Mesenchymal stem cell (in vitro differentiated cells and primary cell): ENCODE measurements at regions not wholly inside any gene's neighbourhood (a gene's known extent, or its start where the extent isn't known, plus 50 kb on each side); places are given as distances from the start of the nearest gene placed in this dataset.

Source experiments
- DNase-seq: peaks from one replicate; pipeline ENCODE4 v3.0.0-alpha.2; 2013
- H2AFZ ChIP-seq: one replicate; pipeline ENCODE4 v1.6.1; 2013; ENCODE audit warnings: low read depth, mild to moderate bottlenecking, control low read depth, inconsistent platforms, low read length, moderate library complexity
- H2AK5ac ChIP-seq: 2 replicates; pipeline ENCODE4 v1.6.1; 2013; ENCODE audit warnings: low read length, moderate library complexity, mild to moderate bottlenecking, inconsistent platforms; ENCODE audit not compliant: severe bottlenecking
- H2BK120ac ChIP-seq: one replicate; pipeline ENCODE4 v1.6.1; 2013; ENCODE audit warnings: low read depth, mild to moderate bottlenecking, inconsistent platforms, low read length, moderate library complexity
- H2BK12ac ChIP-seq, 2 experiments: one replicate each; pipeline ENCODE4 v1.6.1; 2013; ENCODE audit warnings: inconsistent platforms in 2 of 2, low read length in 2 of 2, mild to moderate bottlenecking in 2 of 2, moderate library complexity in 2 of 2, control low read depth in 1 of 2
- H2BK15ac ChIP-seq: one replicate; pipeline ENCODE4 v1.6.1; 2013; ENCODE audit warnings: mild to moderate bottlenecking, low read depth, inconsistent platforms; ENCODE audit not compliant: poor library complexity, severe bottlenecking
- H2BK5ac ChIP-seq: 2 replicates; pipeline ENCODE4 v1.6.1; 2013; ENCODE audit warnings: low read depth, mild to moderate bottlenecking, low read length, control low read depth, inconsistent platforms; ENCODE audit not compliant: poor library complexity, severe bottlenecking
- H3K14ac ChIP-seq, 2 experiments: one replicate each; pipeline ENCODE4 v1.6.1; 2013; ENCODE audit warnings: inconsistent platforms in 2 of 2, low read length in 2 of 2, control low read depth in 1 of 2, mild to moderate bottlenecking in 1 of 2, moderate library complexity in 1 of 2
- H3K18ac ChIP-seq, 2 experiments: one replicate each; pipeline ENCODE4 v1.6.1; 2013; ENCODE audit warnings: inconsistent platforms in 2 of 2, low read length in 2 of 2, control low read depth in 1 of 2, low read depth in 1 of 2, mild to moderate bottlenecking in 1 of 2
- H3K23ac ChIP-seq, 2 experiments: one replicate each; pipeline ENCODE4 v1.6.1; 2013; ENCODE audit warnings: inconsistent platforms in 2 of 2, low read length in 2 of 2, mild to moderate bottlenecking in 2 of 2, moderate library complexity in 2 of 2, control low read depth in 1 of 2
- H3K27ac ChIP-seq: 2 replicates; pipeline ENCODE4 v1.5.1; 2013; ENCODE audit warnings: mild to moderate bottlenecking, moderate library complexity, low read length, control low read depth, inconsistent platforms; ENCODE audit not compliant: poor library complexity, severe bottlenecking
- H3K27me3 ChIP-seq, 2 experiments: 2 replicates each; pipeline versions ENCODE4 v1.6.1 to v1.7.0; 2013; ENCODE audit warnings: low read length in 2 of 2, mild to moderate bottlenecking in 2 of 2, moderate library complexity in 2 of 2, control low read depth in 1 of 2, inconsistent platforms in 1 of 2; ENCODE audit not compliant: control insufficient read depth in 1 of 2, insufficient read depth in 1 of 2
- H3K36me3 ChIP-seq, 2 experiments: 2 replicates each; pipeline versions ENCODE4 v1.6.1 to v1.7.0; 2013; ENCODE audit warnings: low read length in 2 of 2, control low read depth in 1 of 2, inconsistent platforms in 1 of 2, low read depth in 1 of 2, mild to moderate bottlenecking in 1 of 2; ENCODE audit not compliant: insufficient read depth in 2 of 2, control insufficient read depth in 1 of 2
- H3K4ac ChIP-seq, 2 experiments: one replicate each; pipeline ENCODE4 v1.6.1; 2013; ENCODE audit warnings: inconsistent platforms in 2 of 2, low read length in 2 of 2, mild to moderate bottlenecking in 2 of 2, moderate library complexity in 2 of 2, control low read depth in 1 of 2, low read depth in 1 of 2
- H3K4me1 ChIP-seq: 2 replicates; pipeline ENCODE4 v1.6.1; 2013; ENCODE audit warnings: low read depth, low read length, control low read depth; ENCODE audit not compliant: control insufficient read depth, insufficient read depth
- H3K4me2 ChIP-seq: 2 replicates; pipeline ENCODE4 v1.6.1; 2013; ENCODE audit warnings: low read length, mild to moderate bottlenecking, inconsistent platforms; ENCODE audit not compliant: poor library complexity, severe bottlenecking
- H3K4me3 ChIP-seq, 2 experiments: 2 replicates each; pipeline versions ENCODE4 v1.5.1 to v1.7.0; 2013; ENCODE audit warnings: low read length in 2 of 2, mild to moderate bottlenecking in 2 of 2, control low read depth in 1 of 2, low read depth in 1 of 2; ENCODE audit not compliant: insufficient read depth in 1 of 2
- H3K79me1 ChIP-seq: replicated peaks from 2 replicates; pipeline ENCODE4 v1.6.1; 2013; ENCODE audit warnings: mild to moderate bottlenecking, control low read depth, low read length, inconsistent platforms; ENCODE audit not compliant: poor library complexity, severe bottlenecking
- H3K9ac ChIP-seq: 2 replicates; pipeline ENCODE4 v1.7.0; 2013; ENCODE audit warnings: mild to moderate bottlenecking, low read length, moderate library complexity
- H3K9me3 ChIP-seq: 2 replicates; pipeline ENCODE4 v1.7.0; 2013; ENCODE audit warnings: mild to moderate bottlenecking, low read length; ENCODE audit not compliant: control insufficient read depth
- H4K8ac ChIP-seq: one replicate; pipeline ENCODE4 v1.6.1; 2013; ENCODE audit warnings: inconsistent platforms, mild to moderate bottlenecking, low read length, moderate library complexity
- H4K91ac ChIP-seq: one replicate; pipeline ENCODE4 v1.6.1; 2013; ENCODE audit warnings: mild to moderate bottlenecking, low read length, inconsistent platforms
- WGBS: methylation state at CpG from one replicate; pipeline ENCODE4 v1.1.7; 2013; ENCODE audit warnings: mixed read lengths; 5-methylcytosine and 5-hydroxymethylcytosine counted together

GRCh38 chr5:118557251-118557661 is 431.1 kb downstream of the DTWD2 start:
- no peaks in the 10 kb centered on the region for H3K9me3 ChIP-seq
- H2BK12ac ChIP-seq = no peak overlapping the region
- H3K4me3 ChIP-seq = no peak overlapping the region
- peaks cover 1% of the 10 kb centered on the region for H3K4me1 ChIP-seq
- no peak overlapping the region for H2AK5ac ChIP-seq
- no peaks in the 10 kb centered on the region for H3K36me3 ChIP-seq
- H2BK15ac ChIP-seq = no peak overlapping the region
- no peak overlapping the region for H2BK120ac ChIP-seq
- H2AFZ ChIP-seq = no peak overlapping the region
- H3K27me3 ChIP-seq = no peaks in the 10 kb centered on the region
- H4K8ac ChIP-seq = no peak overlapping the region
- H3K79me1 ChIP-seq = no peaks in the 10 kb centered on the region
- H3K27ac ChIP-seq = no peak overlapping the region
- H4K91ac ChIP-seq = no peak overlapping the region
- 72% methylated on average over 4 of the region's 4 CpGs for WGBS
- no peak overlapping the region for H3K23ac ChIP-seq
- no peak overlapping the region for H3K9ac ChIP-seq
- no peak overlapping the region for H3K14ac ChIP-seq
- H3K18ac ChIP-seq = no peak overlapping the region
- H3K4me2 ChIP-seq = no peak overlapping the region
- H2BK5ac ChIP-seq = no peak overlapping the region
- no peak for DNase-seq
- no peak overlapping the region for H3K4ac ChIP-seq

GRCh38 chr5:118556792-118557191 is 431.6 kb downstream of the DTWD2 start:
- Histone ChIP-seq H3K4me2 (no peak overlapping the region), H4K8ac (no peak overlapping the region), H2AK5ac (no peak overlapping the region), H3K4me1 (peaks cover 1% of the 10 kb centered on the region), H2BK15ac (no peak overlapping the region), H2AFZ (no peak overlapping the region), H2BK12ac (no peak overlapping the region), H3K18ac (no peak overlapping the region), H3K36me3 (no peaks in the 10 kb centered on the region), H3K9ac (no peak overlapping the region), H2BK120ac (no peak overlapping the region), H3K27ac (no peak overlapping the region), H2BK5ac (no peak overlapping the region), H3K23ac (no peak overlapping the region), H4K91ac (no peak overlapping the region), H3K27me3 (no peaks in the 10 kb centered on the region), H3K79me1 (no peaks in the 10 kb centered on the region), H3K4ac (no peak overlapping the region), H3K4me3 (no peak overlapping the region), H3K14ac (no peak overlapping the region), H3K9me3 (no peaks in the 10 kb centered on the region)
- DNase-seq = no peak
- WGBS = 85% methylated on average over 5 of the region's 5 CpGs

GRCh38 chr5:118555727-118556126 is 432.6 kb downstream of the DTWD2 start:
- no peak overlapping the region for H3K27ac ChIP-seq
- H2BK120ac ChIP-seq = no peak overlapping the region
- no peak overlapping the region for H3K23ac ChIP-seq
- no peaks in the 10 kb centered on the region for H3K9me3 ChIP-seq
- no peak overlapping the region for H3K18ac ChIP-seq
- no peak overlapping the region for H3K4me2 ChIP-seq
- H4K91ac ChIP-seq = no peak overlapping the region
- DNase-seq = no peak
- no peaks in the 10 kb centered on the region for H3K79me1 ChIP-seq
- no peak overlapping the region for H2BK12ac ChIP-seq
- H3K4ac ChIP-seq = no peak overlapping the region
- no peak overlapping the region for H2AK5ac ChIP-seq
- peaks cover 1% of the 10 kb centered on the region for H3K4me1 ChIP-seq
- H2AFZ ChIP-seq = no peak overlapping the region
- H3K27me3 ChIP-seq = no peaks in the 10 kb centered on the region
- H3K36me3 ChIP-seq = no peaks in the 10 kb centered on the region
- H2BK15ac ChIP-seq = no peak overlapping the region
- 100% methylated on average over 1 of the region's 2 CpGs for WGBS
- H4K8ac ChIP-seq = no peak overlapping the region
- H2BK5ac ChIP-seq = no peak overlapping the region
- no peak overlapping the region for H3K4me3 ChIP-seq
- H3K14ac ChIP-seq = no peak overlapping the region
- H3K9ac ChIP-seq = no peak overlapping the region

- Histone ChIP-seq H3K9ac (no peak overlapping the region), H3K27ac (no peak overlapping the region), H2AFZ (no peak overlapping the region), H4K91ac (no peak overlapping the region), H3K9me3 (no peaks in the 10 kb centered on the region), H3K4me3 (no peak overlapping the region), H3K23ac (no peak overlapping the region), H3K14ac (no peak overlapping the region), H3K27me3 (no peaks in the 10 kb centered on the region), H3K4me2 (no peak overlapping the region), H3K18ac (no peak overlapping the region), H4K8ac (no peak overlapping the region), H2BK12ac (no peak overlapping the region), H2BK15ac (no peak overlapping the region), H3K36me3 (no peaks in the 10 kb centered on the region), H3K79me1 (no peaks in the 10 kb centered on the region), H3K4me1 (peaks cover 1% of the 10 kb centered on the region), H2AK5ac (no peak overlapping the region), H2BK120ac (no peak overlapping the region), H3K4ac (no peak overlapping the region), H2BK5ac (no peak overlapping the region)
- DNase-seq = no peak
- 80% methylated on average over 4 of the region's 4 CpGs for WGBS
Observed at GRCh38 chr5:118554981-118555380, 433.4 kb downstream of the DTWD2 start.
